ENCODE measurements at regions not wholly inside any gene's neighbourhood (a gene's known extent, or its start where the extent isn't known, plus 50 kb on each side); places are given as distances from the start of the nearest gene placed in this dataset.

DNA sequence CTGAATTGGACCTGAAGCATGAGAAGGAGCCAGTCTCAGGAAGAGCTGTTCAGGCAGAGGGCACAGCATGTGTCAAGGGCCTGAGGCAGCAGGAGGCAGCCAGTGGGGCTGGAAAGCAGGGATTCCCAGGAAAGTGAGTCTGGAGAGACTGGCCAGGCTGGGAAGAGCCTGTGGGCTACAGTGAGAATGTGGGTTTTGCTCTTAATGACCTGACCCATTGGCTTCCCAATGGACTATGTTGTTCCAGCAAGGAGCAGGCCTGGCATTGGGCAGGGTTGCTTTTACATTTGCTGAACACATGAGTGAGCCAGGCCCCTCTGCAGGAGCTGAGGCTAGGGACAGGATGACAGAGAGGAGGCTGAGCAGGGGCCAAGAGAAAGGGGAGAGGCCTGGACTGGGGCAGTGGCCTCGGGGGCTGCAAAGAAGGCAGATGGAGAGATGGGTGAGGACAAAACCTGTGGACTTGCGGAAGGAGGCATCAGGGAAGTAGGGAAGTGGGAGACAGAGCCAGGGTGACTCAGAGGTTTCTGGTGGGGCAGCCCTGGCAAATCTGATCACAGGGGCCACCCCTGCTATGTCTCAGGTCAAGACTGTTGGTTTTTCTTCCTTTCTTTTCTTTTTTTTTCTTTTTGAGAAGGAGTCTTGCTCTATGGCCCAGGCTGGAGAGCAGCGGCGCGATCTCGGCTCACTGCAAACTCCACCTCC, 65.9 kb upstream of the NEK6 start:
- TF ChIP-seq POLR2A (IDR thresholded peaks at IDR 0.05), result no peak
- TF ChIP-seq, protein P1, sequence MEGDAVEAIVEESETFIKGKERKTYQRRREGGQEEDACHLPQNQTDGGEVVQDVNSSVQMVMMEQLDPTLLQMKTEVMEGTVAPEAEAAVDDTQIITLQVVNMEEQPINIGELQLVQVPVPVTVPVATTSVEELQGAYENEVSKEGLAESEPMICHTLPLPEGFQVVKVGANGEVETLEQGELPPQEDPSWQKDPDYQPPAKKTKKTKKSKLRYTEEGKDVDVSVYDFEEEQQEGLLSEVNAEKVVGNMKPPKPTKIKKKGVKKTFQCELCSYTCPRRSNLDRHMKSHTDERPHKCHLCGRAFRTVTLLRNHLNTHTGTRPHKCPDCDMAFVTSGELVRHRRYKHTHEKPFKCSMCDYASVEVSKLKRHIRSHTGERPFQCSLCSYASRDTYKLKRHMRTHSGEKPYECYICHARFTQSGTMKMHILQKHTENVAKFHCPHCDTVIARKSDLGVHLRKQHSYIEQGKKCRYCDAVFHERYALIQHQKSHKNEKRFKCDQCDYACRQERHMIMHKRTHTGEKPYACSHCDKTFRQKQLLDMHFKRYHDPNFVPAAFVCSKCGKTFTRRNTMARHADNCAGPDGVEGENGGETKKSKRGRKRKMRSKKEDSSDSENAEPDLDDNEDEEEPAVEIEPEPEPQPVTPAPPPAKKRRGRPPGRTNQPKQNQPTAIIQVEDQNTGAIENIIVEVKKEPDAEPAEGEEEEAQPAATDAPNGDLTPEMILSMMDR (IDR thresholded peaks at IDR 0.05), result no peak
- TF ChIP-seq EP300 (IDR thresholded peaks at IDR 0.05), result no peak

Measured in upper lobe of left lung (tissue), 4 donors.